Neural cell (in vitro differentiated cells): ENCODE measurements at regions not wholly inside any gene's neighbourhood (a gene's known extent, or its start where the extent isn't known, plus 50 kb on each side); places are given as distances from the start of the nearest gene placed in this dataset.

Experiments used
- H2AFZ ChIP-seq: fragments of 200-600, 300-800 bp; sonication (generic), shearing (Covaris generic); 2 replicates; pipeline ENCODE4 v1.6.0; 2014; ENCODE audit warnings: low read depth, mild to moderate bottlenecking, antibody characterized with exemption, low read length, moderate library complexity
- H3F3A ChIP-seq: fragments of 200-600 bp; shearing (Covaris generic); 2 replicates; pipeline ENCODE4 v1.6.1; 2016; ENCODE audit warnings: mild to moderate bottlenecking, moderate library complexity, mixed read lengths, antibody characterized with exemption, low read length; ENCODE audit not compliant: insufficient read depth, poor library complexity, severe bottlenecking
- H3K27ac ChIP-seq: fragments of 200-600, 300-800 bp; sonication (generic), shearing (Covaris generic); 2 replicates; pipeline ENCODE4 v1.5.1; 2014; ENCODE audit warnings: mild to moderate bottlenecking, low read length, moderate library complexity
- H3K27me3 ChIP-seq: fragments of 300-800, 200-600 bp; sonication (generic), shearing (Covaris generic); 2 replicates; pipeline ENCODE4 v1.6.0; 2014; ENCODE audit warnings: mild to moderate bottlenecking, low read depth, low read length, moderate library complexity; ENCODE audit not compliant: insufficient read depth
- H3K36me3 ChIP-seq: fragments of 300-800, 200-600 bp; sonication (generic), shearing (Covaris generic); 2 replicates; pipeline ENCODE4 v1.5.1; 2014; ENCODE audit warnings: mild to moderate bottlenecking, antibody characterized with exemption, low read length, moderate library complexity; ENCODE audit not compliant: insufficient read depth
- H3K4me2 ChIP-seq: fragments of 300-800, 200-600 bp; sonication (generic), shearing (Covaris generic); 2 replicates; pipeline ENCODE4 v1.6.0; 2014; ENCODE audit warnings: mild to moderate bottlenecking, low read length
- H3K4me3 ChIP-seq: fragments of 300-800, 200-600 bp; sonication (generic), shearing (Covaris generic); 2 replicates; pipeline ENCODE4 v1.5.1; 2014; ENCODE audit warnings: mild to moderate bottlenecking, low read length, moderate library complexity
- H3K79me2 ChIP-seq: fragments of 200-600 bp; shearing (Covaris generic); replicated peaks from 2 replicates; pipeline ENCODE4 v1.6.0; 2014; ENCODE audit warnings: mild to moderate bottlenecking, low read length, moderate library complexity; ENCODE audit not compliant: insufficient read depth
- H3K9ac ChIP-seq: fragments of 300-800, 200-600 bp; sonication (generic), shearing (Covaris generic); 2 replicates; pipeline ENCODE4 v1.6.1; 2016; ENCODE audit warnings: mild to moderate bottlenecking, low read length, mixed read lengths
- H3K9me2 ChIP-seq: fragments of 200-600 bp; shearing (Covaris generic); 2 replicates; pipeline ENCODE4 v1.6.1; 2016; ENCODE audit warnings: mild to moderate bottlenecking, low read length, mixed read lengths; ENCODE audit not compliant: insufficient read depth
- H3K9me3 ChIP-seq: fragments of 200-600, 300-800 bp; sonication (generic), shearing (Covaris generic); 2 replicates; pipeline ENCODE4 v1.6.1; 2016; ENCODE audit warnings: mild to moderate bottlenecking, mixed run types, low read length, moderate library complexity, mixed read lengths
- H4K20me1 ChIP-seq: fragments of 200-600 bp; shearing (Covaris generic); 2 replicates; pipeline ENCODE4 v1.6.1; 2016; ENCODE audit warnings: mild to moderate bottlenecking, mixed run types; ENCODE audit not compliant: insufficient read depth
- EP300 ChIP-seq: fragments of 450-650 bp; conservative IDR thresholded peaks from 2 replicates; pipeline ENCODE4 v1.6.1; 2014; ENCODE audit warnings: antibody characterized with exemption, mild to moderate bottlenecking, moderate library complexity; ENCODE audit not compliant: poor library complexity, severe bottlenecking
- EZH2 ChIP-seq: fragments of 200-600, 300-800 bp; shearing (Covaris generic), sonication (generic); IDR thresholded peaks from 2 replicates; pipeline ENCODE4 v1.6.1; 2014; ENCODE audit warnings: antibody characterized with exemption, low read length, borderline replicate concordance, mild to moderate bottlenecking; ENCODE audit not compliant: insufficient read depth, poor library complexity, severe bottlenecking
- MXI1 ChIP-seq: fragments of 450-650 bp; conservative IDR thresholded peaks from 2 replicates; pipeline ENCODE4 v1.6.1; 2014; ENCODE audit warnings: antibody characterized with exemption, mild to moderate bottlenecking; ENCODE audit not compliant: poor library complexity, severe bottlenecking
- POLR2AphosphoS5 ChIP-seq: IDR thresholded peaks from 2 replicates; pipeline ENCODE4 v1.6.1; 2012
- RAD21 ChIP-seq: fragments of 450-650 bp; conservative IDR thresholded peaks from 2 replicates; pipeline ENCODE4 v1.6.1; 2014; ENCODE audit warnings: antibody characterized with exemption, mild to moderate bottlenecking, moderate library complexity
- SMC3 ChIP-seq: fragments of 450-650 bp; conservative IDR thresholded peaks from 2 replicates; pipeline ENCODE4 v1.6.1; 2014; ENCODE audit warnings: antibody characterized with exemption, mild to moderate bottlenecking, moderate library complexity; ENCODE audit not compliant: poor library complexity
- TF ChIP-seq, protein P1 (sequence below): fragments of 450-650 bp; IDR thresholded peaks from 2 replicates; pipeline ENCODE4 v1.5.1; 2014; ENCODE audit warnings: antibody characterized with exemption, mild to moderate bottlenecking, moderate library complexity; ENCODE audit not compliant: poor library complexity, severe bottlenecking
- TF ChIP-seq, protein P2 (sequence below): IDR thresholded peaks from 2 replicates; pipeline ENCODE4 v1.6.1; 2012; ENCODE audit warnings: borderline replicate concordance

DNA sequence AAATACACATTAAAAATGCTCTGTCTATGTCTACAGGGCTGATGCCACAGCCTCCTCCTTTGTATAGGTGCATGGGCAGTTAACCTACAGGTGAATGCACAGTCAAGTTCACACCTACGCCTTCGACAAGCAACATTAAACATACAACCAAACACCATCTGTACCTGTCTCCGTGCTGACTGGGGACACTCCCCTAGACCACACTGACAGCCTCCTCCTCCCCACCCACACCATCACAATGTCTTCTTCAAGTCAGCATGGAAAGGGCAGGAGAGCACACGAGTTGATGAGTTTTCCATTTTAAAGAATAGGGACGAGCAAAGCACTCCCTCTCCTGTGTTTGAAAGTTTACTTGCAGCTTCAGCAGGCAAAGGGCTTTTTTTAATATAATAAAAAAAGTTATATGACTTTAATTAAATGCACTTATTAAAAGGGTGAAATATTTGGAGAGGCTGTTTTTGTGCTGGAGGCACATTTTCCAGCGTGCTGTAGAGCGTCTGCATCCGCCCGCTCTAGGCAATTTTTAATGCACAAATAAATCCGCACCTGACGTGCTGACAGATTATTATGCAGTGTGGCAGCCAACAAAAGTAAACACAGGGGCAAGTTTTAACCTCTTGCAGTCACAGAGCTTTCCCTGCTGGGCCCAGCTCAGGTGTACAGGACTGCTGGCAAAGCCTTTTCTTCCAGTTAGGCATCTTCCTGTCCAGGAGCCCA lies 367.9 kb downstream of the SOX9 start:
- H4K20me1 ChIP-seq, result no peaks in the 10 kb centered on the region

DNA sequence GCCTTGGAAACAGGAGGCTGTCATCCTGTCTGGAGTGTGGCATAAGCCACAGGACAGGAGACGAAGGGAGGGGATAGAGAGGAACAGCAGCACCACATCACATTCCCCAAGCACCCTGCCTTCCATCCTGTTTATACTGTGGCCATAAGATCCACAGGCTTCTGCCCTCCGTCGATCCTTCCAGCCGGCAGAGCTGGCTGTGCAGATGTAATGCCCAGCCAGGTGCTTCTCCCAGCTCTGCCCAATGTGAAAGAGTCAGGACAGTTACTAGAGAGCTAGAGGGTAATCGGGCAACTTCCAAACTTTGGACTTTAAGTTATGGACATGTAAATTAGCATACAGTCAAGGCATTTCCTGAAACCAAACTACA lies 368.4 kb downstream of the SOX9 start:
- Histone ChIP-seq H3F3A (no peaks in the 10 kb centered on the region), H3K27ac (no peak overlapping the region), H3K79me2 (no peaks in the 10 kb centered on the region), H3K9ac (no peak overlapping the region), H3K27me3 (no peaks in the 10 kb centered on the region), H3K9me2 (no peaks in the 10 kb centered on the region), H3K4me2 (no peak overlapping the region), H3K36me3 (no peaks in the 10 kb centered on the region), H3K4me3 (no peak overlapping the region), H3K9me3 (no peaks in the 10 kb centered on the region), H2AFZ (no peak overlapping the region), H4K20me1 (no peaks in the 10 kb centered on the region)
- no peak for TF ChIP-seq POLR2AphosphoS5
- TF ChIP-seq, protein P1, sequence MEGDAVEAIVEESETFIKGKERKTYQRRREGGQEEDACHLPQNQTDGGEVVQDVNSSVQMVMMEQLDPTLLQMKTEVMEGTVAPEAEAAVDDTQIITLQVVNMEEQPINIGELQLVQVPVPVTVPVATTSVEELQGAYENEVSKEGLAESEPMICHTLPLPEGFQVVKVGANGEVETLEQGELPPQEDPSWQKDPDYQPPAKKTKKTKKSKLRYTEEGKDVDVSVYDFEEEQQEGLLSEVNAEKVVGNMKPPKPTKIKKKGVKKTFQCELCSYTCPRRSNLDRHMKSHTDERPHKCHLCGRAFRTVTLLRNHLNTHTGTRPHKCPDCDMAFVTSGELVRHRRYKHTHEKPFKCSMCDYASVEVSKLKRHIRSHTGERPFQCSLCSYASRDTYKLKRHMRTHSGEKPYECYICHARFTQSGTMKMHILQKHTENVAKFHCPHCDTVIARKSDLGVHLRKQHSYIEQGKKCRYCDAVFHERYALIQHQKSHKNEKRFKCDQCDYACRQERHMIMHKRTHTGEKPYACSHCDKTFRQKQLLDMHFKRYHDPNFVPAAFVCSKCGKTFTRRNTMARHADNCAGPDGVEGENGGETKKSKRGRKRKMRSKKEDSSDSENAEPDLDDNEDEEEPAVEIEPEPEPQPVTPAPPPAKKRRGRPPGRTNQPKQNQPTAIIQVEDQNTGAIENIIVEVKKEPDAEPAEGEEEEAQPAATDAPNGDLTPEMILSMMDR, result no peak
- TF ChIP-seq, protein P2, sequence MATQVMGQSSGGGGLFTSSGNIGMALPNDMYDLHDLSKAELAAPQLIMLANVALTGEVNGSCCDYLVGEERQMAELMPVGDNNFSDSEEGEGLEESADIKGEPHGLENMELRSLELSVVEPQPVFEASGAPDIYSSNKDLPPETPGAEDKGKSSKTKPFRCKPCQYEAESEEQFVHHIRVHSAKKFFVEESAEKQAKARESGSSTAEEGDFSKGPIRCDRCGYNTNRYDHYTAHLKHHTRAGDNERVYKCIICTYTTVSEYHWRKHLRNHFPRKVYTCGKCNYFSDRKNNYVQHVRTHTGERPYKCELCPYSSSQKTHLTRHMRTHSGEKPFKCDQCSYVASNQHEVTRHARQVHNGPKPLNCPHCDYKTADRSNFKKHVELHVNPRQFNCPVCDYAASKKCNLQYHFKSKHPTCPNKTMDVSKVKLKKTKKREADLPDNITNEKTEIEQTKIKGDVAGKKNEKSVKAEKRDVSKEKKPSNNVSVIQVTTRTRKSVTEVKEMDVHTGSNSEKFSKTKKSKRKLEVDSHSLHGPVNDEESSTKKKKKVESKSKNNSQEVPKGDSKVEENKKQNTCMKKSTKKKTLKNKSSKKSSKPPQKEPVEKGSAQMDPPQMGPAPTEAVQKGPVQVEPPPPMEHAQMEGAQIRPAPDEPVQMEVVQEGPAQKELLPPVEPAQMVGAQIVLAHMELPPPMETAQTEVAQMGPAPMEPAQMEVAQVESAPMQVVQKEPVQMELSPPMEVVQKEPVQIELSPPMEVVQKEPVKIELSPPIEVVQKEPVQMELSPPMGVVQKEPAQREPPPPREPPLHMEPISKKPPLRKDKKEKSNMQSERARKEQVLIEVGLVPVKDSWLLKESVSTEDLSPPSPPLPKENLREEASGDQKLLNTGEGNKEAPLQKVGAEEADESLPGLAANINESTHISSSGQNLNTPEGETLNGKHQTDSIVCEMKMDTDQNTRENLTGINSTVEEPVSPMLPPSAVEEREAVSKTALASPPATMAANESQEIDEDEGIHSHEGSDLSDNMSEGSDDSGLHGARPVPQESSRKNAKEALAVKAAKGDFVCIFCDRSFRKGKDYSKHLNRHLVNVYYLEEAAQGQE, result no peak
- no peak for TF ChIP-seq EP300
- TF ChIP-seq RAD21, result no peak
- TF ChIP-seq MXI1, result no peak
- no peak for TF ChIP-seq SMC3
- no peak for TF ChIP-seq EZH2

More for the DNA sequence above, 367.9 kb downstream of the SOX9 start:
- H3K79me2 ChIP-seq, result no peaks in the 10 kb centered on the region
- no peaks in the 10 kb centered on the region for H3K36me3 ChIP-seq
- no peak overlapping the region for H3K9ac ChIP-seq
- H3K9me2 ChIP-seq, result no peaks in the 10 kb centered on the region
- no peak overlapping the region for H3K27ac ChIP-seq
- H3F3A ChIP-seq, result no peaks in the 10 kb centered on the region
- no peaks in the 10 kb centered on the region for H3K27me3 ChIP-seq
- no peaks in the 10 kb centered on the region for H3K9me3 ChIP-seq
- H3K4me3 ChIP-seq, result no peak overlapping the region
- H3K4me2 ChIP-seq, result no peak overlapping the region
- H2AFZ ChIP-seq, result no peak overlapping the region
- no peak for TF ChIP-seq EZH2
- TF ChIP-seq, protein P1, result no peak
- no peak for TF ChIP-seq SMC3
- no peak for TF ChIP-seq POLR2AphosphoS5
